ENCODE measurements at regions not wholly inside any gene's neighbourhood (a gene's known extent, or its start where the extent isn't known, plus 50 kb on each side); places are given as distances from the start of the nearest gene placed in this dataset.

- TF ChIP-seq ZNF24 (IDR thresholded peaks at IDR 0.05): no peak
Observed at GRCh38 chrX:52577464-52578173, 60.8 kb upstream of the XAGE1B start (continued).

- TF ChIP-seq BHLHE40 (IDR thresholded peaks at IDR 0.05; ENCODE audit: borderline replicate concordance in 1 of 2, low read depth in 2 of 2, low read length in 1 of 2) (no peak), EP300 (IDR thresholded peaks at IDR 0.05; ENCODE audit: borderline replicate concordance in 1 of 2, control insufficient read depth in 1 of 2, low read depth in 2 of 2, low read length in 2 of 2) (no peak), NBN (IDR thresholded peaks at IDR 0.05) (no peak)
- TF ChIP-seq, protein P1, sequence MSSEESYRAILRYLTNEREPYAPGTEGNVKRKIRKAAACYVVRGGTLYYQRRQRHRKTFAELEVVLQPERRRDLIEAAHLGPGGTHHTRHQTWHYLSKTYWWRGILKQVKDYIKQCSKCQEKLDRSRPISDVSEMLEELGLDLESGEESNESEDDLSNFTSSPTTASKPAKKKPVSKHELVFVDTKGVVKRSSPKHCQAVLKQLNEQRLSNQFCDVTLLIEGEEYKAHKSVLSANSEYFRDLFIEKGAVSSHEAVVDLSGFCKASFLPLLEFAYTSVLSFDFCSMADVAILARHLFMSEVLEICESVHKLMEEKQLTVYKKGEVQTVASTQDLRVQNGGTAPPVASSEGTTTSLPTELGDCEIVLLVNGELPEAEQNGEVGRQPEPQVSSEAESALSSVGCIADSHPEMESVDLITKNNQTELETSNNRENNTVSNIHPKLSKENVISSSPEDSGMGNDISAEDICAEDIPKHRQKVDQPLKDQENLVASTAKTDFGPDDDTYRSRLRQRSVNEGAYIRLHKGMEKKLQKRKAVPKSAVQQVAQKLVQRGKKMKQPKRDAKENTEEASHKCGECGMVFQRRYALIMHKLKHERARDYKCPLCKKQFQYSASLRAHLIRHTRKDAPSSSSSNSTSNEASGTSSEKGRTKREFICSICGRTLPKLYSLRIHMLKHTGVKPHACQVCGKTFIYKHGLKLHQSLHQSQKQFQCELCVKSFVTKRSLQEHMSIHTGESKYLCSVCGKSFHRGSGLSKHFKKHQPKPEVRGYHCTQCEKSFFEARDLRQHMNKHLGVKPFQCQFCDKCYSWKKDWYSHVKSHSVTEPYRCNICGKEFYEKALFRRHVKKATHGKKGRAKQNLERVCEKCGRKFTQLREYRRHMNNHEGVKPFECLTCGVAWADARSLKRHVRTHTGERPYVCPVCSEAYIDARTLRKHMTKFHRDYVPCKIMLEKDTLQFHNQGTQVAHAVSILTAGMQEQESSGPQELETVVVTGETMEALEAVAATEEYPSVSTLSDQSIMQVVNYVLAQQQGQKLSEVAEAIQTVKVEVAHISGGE (CRISPR knock-in tag; IDR thresholded peaks at IDR 0.05): no peak
- RAD21 ChIA-PET (ENCODE audit: unreplicated experiment): interaction anchor here (1.6 kb wide), 1 partner anchor 418 kb away, joined by 7 read pairs; no protein-coding TSS in a partner anchor
- H3K9me3 ChIP-seq (replicated peaks; ENCODE audit: control insufficient read depth, insufficient read depth, low read length): no peaks in the 10 kb centered on the region; the same call in 2 of the 3 replicates
- no peak overlapping the region for H3K9ac ChIP-seq (ENCODE audit: control insufficient read depth, insufficient read depth, low read length)
- no peaks in the 10 kb centered on the region for H3K36me3 ChIP-seq (ENCODE audit: control insufficient read depth in 2 of 2, insufficient read depth in 2 of 2, low read length in 1 of 2)
- H2AFZ ChIP-seq (ENCODE audit: control insufficient read depth, low read depth, low read length): no peak overlapping the region
- H3K4me2 ChIP-seq (ENCODE audit: control insufficient read depth, insufficient read depth): no peak overlapping the region
- DNase-seq (ENCODE audit: low read depth, low spot score) (no peak), FAIRE-seq (no peak), ATAC-seq (no peak)
- no peak overlapping the region for H3K4me3 ChIP-seq
- no peaks in the 10 kb centered on the region for H3K79me2 ChIP-seq (ENCODE audit: control insufficient read depth, insufficient read depth, low read length)
- POLR2A ChIA-PET: no interaction called here
- intact Hi-C loops (cut with micrococcal nuclease; ENCODE audit: unreplicated experiment): no loop called here
- in situ Hi-C loops (cut with MboI): loop anchor here (25.0 kb wide), 1 partner anchor 410 kb away; no protein-coding TSS in a partner anchor
- no peaks in the 10 kb centered on the region for H3K4me1 ChIP-seq (ENCODE audit: control insufficient read depth, insufficient read depth, low read length)
- WGBS (ENCODE audit: insufficient coverage, insufficient replicate concordance, low lambda C conversion rate, missing lambda C conversion rate): 40% methylated on average over 8 of the region's 8 CpGs
- CTCF ChIA-PET: interaction anchor here (3.7 kb wide), 1 partner anchor 413 kb away, joined by 17 read pairs; no protein-coding TSS in a partner anchor
- SMC1A ChIA-PET (ENCODE audit: uncharacterized antibody, unreplicated experiment): interaction anchor here (0.9 kb wide), 2 partner anchors 19 to 413 kb away, joined by 3 to 4 read pairs; no protein-coding TSS in a partner anchor
- BruUV-seq (replicated peaks): no TSS peak
- H3K27me3 ChIP-seq (replicated peaks in 1 of 2; ENCODE audit: control insufficient read depth in 2 of 2, insufficient read depth in 2 of 2, low read length in 1 of 2): no peaks in the 10 kb centered on the region
- H3K27ac ChIP-seq (ENCODE audit: control insufficient read depth, insufficient read depth): no peak overlapping the region
- no peaks in the 10 kb centered on the region for H4K20me1 ChIP-seq (ENCODE audit: control insufficient read depth, insufficient read depth)
Observed at GRCh38 chrX:52576946-52577345, 60.1 kb upstream of the XAGE1B start.
